Right lobe of liver (tissue), 4 donors: ENCODE measurements at regions not wholly inside any gene's neighbourhood (a gene's known extent, or its start where the extent isn't known, plus 50 kb on each side); places are given as distances from the start of the nearest gene placed in this dataset.
"Not testable (repeated sequence)": the region's sequence is repeated elsewhere in the genome, so short reads cannot be mapped to it uniquely, and the experiment has no call there.

Experiments
- POLR2A ChIP-seq: fragments of 450-650 bp; IDR thresholded peaks from one replicate; pipeline ENCODE4 v1.6.1; 2017; ENCODE audit warnings: antibody characterized with exemption, mild to moderate bottlenecking
- TF ChIP-seq, protein P1 (sequence below), 4 donors: fragments of 200-600 bp in 3 of 4; fragments of 450-650 bp in 1 of 4; IDR thresholded peaks; one replicate each; pipeline versions ENCODE4 v1.5.1 to v1.8.0; 2016 to 2022; ENCODE audit warnings: antibody characterized with exemption in 4 of 4, mild to moderate bottlenecking in 2 of 4
- donor health status: DM: no; HTN: no; CAD: no.
- donor health status: DM: no; HTN: no; CAD: no.
- donor health status: DM: no; HTN: yes; CAD: no.

DNA sequence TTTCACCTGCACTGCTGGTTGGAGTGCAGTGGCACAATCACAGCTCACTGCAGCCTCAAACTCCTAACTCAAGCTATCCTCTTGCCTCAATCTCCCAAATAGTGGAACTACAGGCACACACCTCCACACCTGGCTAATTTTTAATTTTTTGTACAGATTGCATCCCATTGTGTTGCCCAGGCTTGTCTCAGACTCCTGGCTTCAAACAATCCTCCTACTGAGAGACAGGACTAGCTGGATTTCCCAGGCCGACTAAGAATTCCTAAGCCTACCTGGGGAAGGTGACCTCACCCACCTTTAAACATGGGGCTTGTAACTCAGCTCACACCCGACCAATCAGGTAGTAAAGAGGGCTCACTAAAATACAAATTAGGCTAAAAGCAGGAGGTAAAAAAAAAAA lies 2003.3 kb upstream of the RAG2 start:
- TF ChIP-seq, protein P1, sequence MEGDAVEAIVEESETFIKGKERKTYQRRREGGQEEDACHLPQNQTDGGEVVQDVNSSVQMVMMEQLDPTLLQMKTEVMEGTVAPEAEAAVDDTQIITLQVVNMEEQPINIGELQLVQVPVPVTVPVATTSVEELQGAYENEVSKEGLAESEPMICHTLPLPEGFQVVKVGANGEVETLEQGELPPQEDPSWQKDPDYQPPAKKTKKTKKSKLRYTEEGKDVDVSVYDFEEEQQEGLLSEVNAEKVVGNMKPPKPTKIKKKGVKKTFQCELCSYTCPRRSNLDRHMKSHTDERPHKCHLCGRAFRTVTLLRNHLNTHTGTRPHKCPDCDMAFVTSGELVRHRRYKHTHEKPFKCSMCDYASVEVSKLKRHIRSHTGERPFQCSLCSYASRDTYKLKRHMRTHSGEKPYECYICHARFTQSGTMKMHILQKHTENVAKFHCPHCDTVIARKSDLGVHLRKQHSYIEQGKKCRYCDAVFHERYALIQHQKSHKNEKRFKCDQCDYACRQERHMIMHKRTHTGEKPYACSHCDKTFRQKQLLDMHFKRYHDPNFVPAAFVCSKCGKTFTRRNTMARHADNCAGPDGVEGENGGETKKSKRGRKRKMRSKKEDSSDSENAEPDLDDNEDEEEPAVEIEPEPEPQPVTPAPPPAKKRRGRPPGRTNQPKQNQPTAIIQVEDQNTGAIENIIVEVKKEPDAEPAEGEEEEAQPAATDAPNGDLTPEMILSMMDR (IDR thresholded peaks at IDR 0.05), result not testable (repeated sequence)
- not testable (repeated sequence) for TF ChIP-seq POLR2A
